HG03521 (cell line): ENCODE measurements at regions not wholly inside any gene's neighbourhood (a gene's known extent, or its start where the extent isn't known, plus 50 kb on each side); places are given as distances from the start of the nearest gene placed in this dataset.
"Not testable (repeated sequence)": the region's sequence is repeated elsewhere in the genome, so short reads cannot be mapped to it uniquely, and the experiment has no call there.

Experiments
- ATAC-seq: cut with Tn5 transposase; IDR thresholded peaks from one replicate; pipeline ENCODE4 v1.9.1; 2021; ENCODE audit warnings: mild to moderate bottlenecking, moderate library complexity; ENCODE audit not compliant: unreplicated experiment

GRCh38 chr2:64277101-64277849, 133.1 kb upstream of the PELI1 start:
- no peak for ATAC-seq

DNA sequence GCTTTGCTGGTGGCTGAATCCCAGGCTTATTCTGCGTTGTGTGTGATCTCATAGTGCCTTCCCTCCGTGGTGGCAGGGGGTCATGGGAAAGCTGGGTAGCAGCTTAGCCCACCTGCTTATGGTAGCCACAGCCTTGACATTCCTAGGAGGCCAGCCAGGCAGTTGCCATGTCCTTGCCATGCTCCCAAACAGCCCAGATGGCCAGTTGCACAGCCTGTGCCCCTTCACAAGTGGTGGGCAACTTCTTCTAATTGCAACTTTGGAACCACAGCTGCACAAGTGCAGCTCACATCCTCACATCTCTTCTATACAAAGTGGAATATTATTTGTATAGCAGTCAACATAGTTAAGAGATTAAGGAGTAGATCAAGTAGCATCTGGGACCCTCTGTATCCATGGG, 136.6 kb upstream of the PELI1 start:
- not testable (repeated sequence) for ATAC-seq

DNA sequence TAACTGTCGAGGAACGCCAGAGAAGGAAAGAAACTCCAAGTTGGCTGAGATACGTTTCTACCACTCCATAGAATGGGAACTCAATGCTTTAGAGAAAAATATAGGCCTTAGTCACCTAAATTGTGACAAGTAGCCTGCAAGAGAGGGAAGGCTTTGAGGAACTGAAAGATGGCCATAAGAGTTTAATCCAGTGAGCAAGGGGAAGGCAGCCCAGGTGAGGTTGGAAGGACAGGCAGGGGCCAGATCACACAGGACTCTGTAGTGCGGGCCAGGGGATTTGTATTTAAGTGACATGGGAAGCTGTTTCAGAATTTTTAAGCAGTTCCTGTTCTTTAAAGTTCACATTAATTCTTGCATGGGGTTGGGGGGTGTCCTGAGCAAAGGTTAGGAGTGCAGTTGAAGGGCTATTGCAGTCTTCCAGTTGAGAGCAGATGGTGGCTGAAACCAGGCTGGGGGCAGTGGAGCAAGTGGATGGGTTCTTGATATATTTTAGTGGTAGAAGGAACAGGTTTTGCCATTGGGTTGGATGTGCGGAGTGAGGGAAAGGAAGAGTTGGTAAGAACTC, 138.9 kb upstream of the PELI1 start:
- ATAC-seq = no peak

GRCh38 chr2:64283641-64284361, 139.6 kb upstream of the PELI1 start:
- ATAC-seq = peak; percentile 80

- no peak for ATAC-seq
These were observed 140.5 kb upstream of the PELI1 start for GRCh38 chr2:64284751-64285150.

DNA sequence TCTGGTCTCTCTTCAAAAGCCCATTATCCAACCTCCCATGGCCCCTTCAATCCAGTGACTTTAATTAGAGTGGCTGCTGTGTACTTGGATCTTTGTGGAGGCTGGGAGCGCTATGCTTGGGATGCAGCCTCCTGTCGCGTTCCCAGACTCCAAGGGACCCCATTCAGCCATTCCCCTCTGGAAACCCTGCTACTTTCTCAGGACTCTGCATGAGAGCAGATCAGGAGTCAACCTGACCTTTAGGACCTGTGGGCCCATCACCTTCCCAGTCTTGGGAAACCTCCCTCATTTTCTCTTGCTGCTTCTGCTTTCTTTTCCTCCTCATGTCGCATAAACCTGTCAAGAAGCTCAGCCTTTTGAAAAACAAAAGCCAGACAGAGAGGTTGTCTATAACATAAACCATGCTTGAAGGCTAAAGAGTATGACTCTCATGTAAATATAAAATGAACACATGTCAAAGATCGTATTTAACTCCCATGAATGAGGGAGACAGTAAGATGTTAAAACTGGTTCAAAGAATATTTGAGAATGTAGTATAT, 143.1 kb upstream of the PELI1 start:
- no peak for ATAC-seq

DNA sequence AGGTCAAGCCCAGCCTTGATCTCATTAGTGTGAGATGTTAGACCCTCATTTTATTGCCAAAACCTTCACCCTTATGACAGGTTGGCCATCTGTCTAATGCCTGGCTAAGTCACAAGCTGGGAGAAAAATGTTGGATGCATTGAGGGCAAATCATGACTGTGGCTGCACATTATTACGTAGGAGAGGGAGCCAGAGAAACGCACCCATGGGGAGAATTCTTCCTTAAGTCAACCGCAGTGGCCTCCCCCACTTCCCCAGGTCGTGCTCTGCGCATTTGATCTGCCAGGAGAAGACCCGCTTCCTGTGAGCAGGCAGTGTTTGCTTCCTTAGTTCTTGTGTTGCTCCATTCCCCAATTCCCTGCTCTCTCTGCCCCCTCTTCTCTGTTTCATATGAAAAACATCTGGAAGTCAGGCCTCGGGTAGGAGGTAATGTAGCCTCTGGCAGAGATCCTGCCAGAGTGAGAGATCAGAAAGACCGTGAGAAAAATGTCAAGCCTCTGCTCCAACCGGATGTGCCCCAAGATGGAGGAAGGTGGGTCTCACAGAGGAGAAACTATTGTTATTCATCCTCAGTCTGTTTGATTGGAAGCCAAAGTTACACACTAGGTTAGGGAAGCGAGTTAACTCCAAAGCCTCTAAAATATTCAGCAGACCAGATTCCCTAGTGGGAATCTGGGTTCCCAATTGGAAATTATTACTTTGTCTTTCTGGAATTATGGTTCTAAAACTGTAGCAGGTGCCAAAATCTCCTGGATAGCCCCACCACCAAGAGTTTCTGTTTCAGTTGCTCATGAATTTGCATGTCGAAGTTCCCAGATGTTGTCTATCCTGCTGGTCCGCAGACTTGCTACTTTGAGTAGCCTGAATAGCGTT, 144.3 kb upstream of the PELI1 start:
- no peak for ATAC-seq

DNA sequence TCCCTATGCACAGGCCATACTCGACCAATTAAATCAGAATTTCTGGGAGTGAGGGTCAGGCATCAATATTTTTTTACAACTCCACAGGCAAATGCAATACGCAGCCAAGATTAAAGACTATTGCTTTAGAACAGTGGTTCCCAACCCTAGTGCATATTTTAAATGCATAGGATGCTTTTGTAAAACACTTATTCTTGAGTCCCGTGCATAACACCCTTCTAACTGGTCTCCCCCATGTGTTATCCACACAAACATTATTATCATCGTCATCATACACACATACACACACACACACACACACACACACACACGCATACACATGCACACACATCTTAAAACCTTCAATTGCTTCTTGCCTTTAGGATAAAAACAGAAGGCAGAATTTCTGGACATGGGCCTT, 145.0 kb upstream of the PELI1 start:
- no peak for ATAC-seq

DNA sequence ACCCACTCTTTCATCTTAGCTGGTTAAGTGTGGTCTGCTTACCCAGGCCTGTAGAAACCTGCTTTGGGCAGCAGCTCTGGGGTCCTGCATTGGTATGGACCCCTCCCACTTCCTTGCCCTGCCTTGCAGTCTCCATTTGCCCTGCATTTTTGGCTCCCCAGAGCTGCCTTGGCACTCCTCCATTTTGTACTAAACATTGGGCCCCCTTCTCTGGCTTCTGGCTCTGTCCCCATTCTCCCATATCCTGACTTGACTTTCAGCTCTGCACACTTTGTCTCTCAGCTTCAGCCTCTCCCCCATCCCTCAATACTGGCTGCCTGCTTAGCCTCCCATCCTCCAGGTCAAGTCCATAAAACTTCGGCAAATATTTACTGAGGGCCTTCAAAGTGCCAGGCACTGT, 145.5 kb upstream of the PELI1 start:
- ATAC-seq = no peak

- ATAC-seq = no peak
These were observed 147.0 kb upstream of the PELI1 start for GRCh38 chr2:64291181-64291580.

DNA sequence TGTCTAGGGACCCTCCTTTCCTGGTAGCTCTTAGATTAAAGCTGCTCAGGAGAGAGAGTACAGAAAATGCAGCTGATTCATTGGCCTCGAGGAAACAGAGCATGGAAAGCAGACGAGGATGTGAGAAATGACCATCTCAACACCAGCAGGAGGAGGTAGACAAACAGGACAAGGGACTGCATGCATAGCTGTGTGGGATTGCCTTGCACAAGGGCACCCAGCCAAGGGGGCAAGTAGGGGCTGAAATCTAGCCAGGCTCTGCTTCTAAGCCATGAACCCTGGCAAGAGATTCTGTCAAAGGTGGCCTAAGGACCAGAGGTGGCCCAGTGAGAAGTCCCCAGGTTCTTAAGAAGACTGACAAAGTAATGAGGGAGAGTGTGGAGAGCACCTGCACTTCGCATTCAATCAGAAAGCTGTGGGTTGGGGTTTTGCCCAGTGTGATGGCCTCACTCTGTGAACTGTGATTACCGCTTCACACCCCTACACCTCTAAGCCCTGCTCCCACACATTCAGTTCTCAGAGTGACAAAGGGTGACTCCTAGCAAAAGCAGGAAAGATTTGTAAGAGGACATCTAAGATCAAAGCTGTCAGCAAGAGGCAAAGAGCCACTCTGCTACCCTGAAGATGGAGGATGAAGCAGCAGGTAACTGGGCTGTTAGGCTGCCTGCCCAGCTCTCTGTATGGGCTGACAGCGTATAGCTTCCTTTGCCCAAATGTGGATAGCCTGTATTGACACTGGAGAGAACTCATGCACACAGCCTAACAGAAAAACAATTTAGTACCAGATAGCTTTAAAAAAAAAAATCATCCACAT, 151.3 kb upstream of the PELI1 start:
- ATAC-seq = peak; percentile 65

- no peak for ATAC-seq
These were observed 151.9 kb upstream of the PELI1 start for GRCh38 chr2:64296140-64296480.

- no peak for ATAC-seq
These were observed 152.6 kb upstream of the PELI1 start for GRCh38 chr2:64296695-64297346.

DNA sequence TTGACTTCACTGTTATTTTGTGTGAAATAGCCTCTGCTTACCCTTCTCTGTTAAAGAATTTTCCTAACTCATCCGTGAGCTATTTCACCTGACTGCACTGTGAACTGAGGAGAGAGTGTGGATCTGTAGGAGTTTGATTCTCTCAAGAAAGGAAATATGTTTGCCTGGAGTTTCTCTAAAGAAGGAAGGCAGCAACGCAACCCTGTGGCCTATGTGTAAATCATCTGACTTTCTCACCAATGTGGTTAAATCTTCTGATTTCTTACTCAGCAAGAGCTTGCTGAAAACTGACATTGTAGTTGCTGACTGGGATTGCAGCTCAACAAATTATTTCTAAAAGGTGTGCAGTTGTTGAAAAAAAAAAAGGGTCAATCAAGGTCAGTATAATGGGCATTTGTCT, 153.9 kb upstream of the PELI1 start:
- no peak for ATAC-seq

GRCh38 chr2:64300066-64300465, 153.9 kb upstream of the LGALSL start:
- no peak for ATAC-seq

DNA sequence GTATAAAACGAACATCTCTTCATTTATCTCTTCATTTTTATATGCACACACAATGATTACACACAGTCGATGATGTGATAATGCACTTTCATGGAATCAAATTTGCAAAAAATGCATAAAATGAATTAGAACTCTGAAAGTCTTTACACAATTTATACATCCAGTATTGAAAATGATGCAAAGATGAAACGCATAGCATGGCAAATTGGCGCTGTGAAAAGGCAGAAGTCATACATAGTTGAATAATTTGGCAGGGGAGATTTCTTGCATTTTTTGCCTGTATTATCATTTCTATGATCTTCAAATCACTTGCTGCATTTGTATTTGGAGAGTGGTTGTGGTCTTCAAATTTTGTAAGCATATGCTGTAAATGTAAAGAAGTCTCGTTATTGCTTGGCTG, 150.7 kb upstream of the LGALSL start:
- ATAC-seq = no peak

GRCh38 chr2:64307421-64307820, 146.5 kb upstream of the LGALSL start:
- ATAC-seq = no peak

DNA sequence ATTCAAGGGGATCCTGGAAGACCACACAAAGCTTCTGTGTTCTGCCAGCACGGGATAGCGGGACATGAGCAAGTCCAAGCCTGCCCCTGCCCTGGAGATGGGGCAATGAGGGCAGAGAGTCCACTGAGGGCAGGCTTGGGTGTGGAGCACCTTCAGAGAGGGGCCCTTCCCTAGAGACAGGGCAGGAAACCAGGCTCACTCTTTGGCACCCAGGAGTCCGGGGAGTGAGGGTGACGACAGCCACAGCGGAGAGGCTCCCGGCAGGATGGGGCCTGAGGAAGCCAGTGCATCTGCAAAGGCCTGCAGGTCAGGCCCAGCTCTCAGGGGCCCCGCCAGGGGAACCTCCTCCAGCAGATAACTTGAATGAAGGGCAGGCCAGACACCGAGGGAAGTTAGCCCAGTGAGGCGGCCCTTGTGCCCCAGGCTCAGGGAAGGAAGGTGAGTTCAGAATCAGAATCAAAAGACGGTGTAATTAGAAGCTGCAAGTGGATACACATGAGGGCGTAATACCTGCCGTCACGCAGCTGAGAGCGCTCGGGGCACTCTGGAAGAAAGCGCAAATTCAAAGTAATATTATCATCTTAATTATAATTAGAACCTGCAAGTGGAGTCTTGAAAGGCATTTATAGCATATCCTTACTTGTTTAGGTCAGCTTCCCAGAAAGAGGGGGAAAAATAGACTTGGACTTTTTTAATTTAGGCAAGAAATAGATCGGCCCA, 142.6 kb upstream of the LGALSL start:
- no peak for ATAC-seq

- ATAC-seq = no peak
These were observed 141.9 kb upstream of the LGALSL start for GRCh38 chr2:64311948-64312621.
